Body of pancreas (tissue), 4 donors: ENCODE measurements at regions not wholly inside any gene's neighbourhood (a gene's known extent, or its start where the extent isn't known, plus 50 kb on each side); places are given as distances from the start of the nearest gene placed in this dataset.

ENCODE experiments used
- ATAC-seq: fragments of 150-250 bp; one replicate; pipeline ENCODE4 v1.9.1; 2016
- DNase-seq, 4 donors: peaks; one replicate each; pipeline ENCODE4 v3.0.0-alpha.2; 2019
- H3K27ac ChIP-seq, 4 donors: fragments of 200-600 bp; sonication (generic); 1 replicate in 3 of 4; 2 replicates in 1 of 4; pipeline versions ENCODE4 v1.5.1 to v1.6.1; 2016 to 2019; ENCODE audit warnings: mild to moderate bottlenecking in 1 of 4, mixed read lengths in 1 of 4, moderate library complexity in 1 of 4
- H3K27me3 ChIP-seq, 2 donors: fragments of 200-600 bp; sonication (generic); one replicate each; pipeline ENCODE4 v1.6.0; 2016; ENCODE audit warnings: mild to moderate bottlenecking in 1 of 2
- H3K36me3 ChIP-seq, 2 donors: fragments of 200-600 bp; sonication (generic); replicated peaks in 1 of 2; 2 replicates each; pipeline ENCODE4 v1.5.1; 2016; ENCODE audit warnings: low read depth in 2 of 2; ENCODE audit not compliant: insufficient read depth in 1 of 2
- H3K4me1 ChIP-seq: fragments of 200-600 bp; sonication (generic); one replicate; pipeline ENCODE4 v1.6.0; 2016
- H3K4me3 ChIP-seq, 2 donors: fragments of 200-600 bp; sonication (generic); 1 replicate in 1 of 2; 2 replicates in 1 of 2; pipeline ENCODE4 v1.5.1; 2016 to 2019
- H3K9me3 ChIP-seq, 3 donors: fragments of 200-600 bp; sonication (generic); 1 replicate in 2 of 3; 2 replicates in 1 of 3; pipeline ENCODE4 v1.5.1; 2016
- CTCF ChIP-seq, 7 experiments: fragments of 450-650 bp in 4 of 7; fragments of 200-600 bp in 3 of 7; sonication (generic) in 3 of 7; IDR thresholded peaks; one replicate each; pipeline ENCODE4 v1.5.1; 2016 to 2019; ENCODE audit warnings: antibody characterized with exemption in 7 of 7
- POLR2A ChIP-seq, 3 donors: fragments of 450-650 bp; IDR thresholded peaks; one replicate each; pipeline ENCODE4 v1.6.1; 2016; ENCODE audit warnings: antibody characterized with exemption in 3 of 3, mild to moderate bottlenecking in 2 of 3
- WGBS, 2 donors: methylation state at CpG; one replicate each; pipeline ENCODE4 v1.1.5; 2017; 5-methylcytosine and 5-hydroxymethylcytosine counted together
- intact Hi-C: fragments of 100-400 bp; cut with DNase I; formaldehyde crosslinking; loops from one replicate; pipeline ENCODE4 v1.15.1; 2023

DNA sequence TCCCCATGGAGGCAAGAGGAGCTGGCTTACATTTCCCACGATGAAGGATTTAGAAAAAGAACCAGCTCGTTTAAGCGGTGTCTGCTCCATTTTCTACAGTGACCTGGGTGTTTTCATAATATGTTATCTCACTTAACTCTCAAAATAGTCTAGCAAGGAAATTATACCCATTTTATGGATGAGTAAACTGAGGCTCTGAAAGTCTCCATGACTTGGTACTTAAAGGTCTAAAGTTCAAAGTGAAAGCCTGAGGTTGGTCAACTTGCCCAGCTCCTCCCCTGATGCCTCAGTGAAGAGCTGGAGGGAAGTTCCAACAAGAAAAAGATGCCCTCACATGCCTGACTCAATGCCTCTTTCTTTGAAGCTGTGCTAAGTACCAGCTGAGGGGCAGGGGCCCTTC is 232.0 kb downstream of the CBLN1 start:
- no peaks in the 10 kb centered on the region for H3K36me3 ChIP-seq
- H3K4me1 ChIP-seq: no peaks in the 10 kb centered on the region
- TF ChIP-seq CTCF (IDR thresholded peaks at IDR 0.05) (no peak), POLR2A (IDR thresholded peaks at IDR 0.05) (no peak)
- DNase-seq: no peak
- no peak for ATAC-seq
- WGBS, 2 donors: 70 to 83% methylated on average over 3 of the region's 3 CpGs
- H3K27ac ChIP-seq: no peak overlapping the region
- no peaks in the 10 kb centered on the region for H3K27me3 ChIP-seq
- no peak overlapping the region for H3K4me3 ChIP-seq
- intact Hi-C loops: no loop called here
- H3K9me3 ChIP-seq: no peaks in the 10 kb centered on the region

DNA sequence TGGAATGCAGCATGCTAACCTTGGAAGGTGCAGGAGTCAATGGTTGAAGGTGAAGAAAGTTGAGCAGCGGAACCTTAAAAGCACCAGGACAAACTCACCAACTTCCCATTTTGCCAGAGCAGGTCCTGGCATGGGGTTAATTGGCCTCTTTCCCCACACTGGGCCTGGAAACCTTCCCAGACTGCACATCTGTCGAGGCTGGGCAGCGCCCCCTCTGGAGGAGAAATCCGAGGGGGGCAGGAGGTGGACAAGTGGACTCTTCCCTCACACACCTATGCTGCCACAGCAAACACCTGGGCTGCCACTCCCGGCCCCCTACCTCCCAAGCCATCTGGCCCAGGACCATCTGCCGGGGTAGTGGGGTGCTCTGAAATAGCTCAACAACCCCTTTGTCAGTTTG is 232.4 kb downstream of the CBLN1 start:
- ATAC-seq (no peak), DNase-seq (no peak)
- no peaks in the 10 kb centered on the region for H3K27me3 ChIP-seq
- no peak overlapping the region for H3K27ac ChIP-seq
- H3K4me3 ChIP-seq: no peak overlapping the region
- 42 to 94% methylated on average over 1 to 6 of the region's 6 CpGs for WGBS, 2 donors
- TF ChIP-seq POLR2A (IDR thresholded peaks at IDR 0.05) (no peak), CTCF (IDR thresholded peaks at IDR 0.05) (no peak)
- intact Hi-C loops: no loop called here
- no peaks in the 10 kb centered on the region for H3K9me3 ChIP-seq
- no peaks in the 10 kb centered on the region for H3K36me3 ChIP-seq
- H3K4me1 ChIP-seq: no peaks in the 10 kb centered on the region

- ATAC-seq (no peak), DNase-seq (no peak)
- intact Hi-C loops: no loop called here
- no peak for TF ChIP-seq POLR2A (IDR thresholded peaks at IDR 0.05)
- TF ChIP-seq CTCF (IDR thresholded peaks at IDR 0.05): no peak
- Histone ChIP-seq H3K27ac (no peak overlapping the region), H3K27me3 (no peaks in the 10 kb centered on the region), H3K4me1 (no peaks in the 10 kb centered on the region), H3K9me3 (no peaks in the 10 kb centered on the region), H3K4me3 (no peak overlapping the region), H3K36me3 (no peaks in the 10 kb centered on the region)
- WGBS, 2 donors: 47 to 67% methylated on average over 4 of the region's 4 CpGs
These were observed 233.1 kb downstream of the CBLN1 start for GRCh38 chr16:49048557-49048956.

- H3K4me1 ChIP-seq: no peaks in the 10 kb centered on the region
- no peaks in the 10 kb centered on the region for H3K36me3 ChIP-seq
- 84 to 95% methylated on average over 2 of the region's 2 CpGs for WGBS, 2 donors
- intact Hi-C loops: no loop called here
- H3K27ac ChIP-seq: no peak overlapping the region
- H3K9me3 ChIP-seq: no peaks in the 10 kb centered on the region
- DNase-seq (no peak), ATAC-seq (no peak)
- no peak overlapping the region for H3K4me3 ChIP-seq
- H3K27me3 ChIP-seq: no peaks in the 10 kb centered on the region
- TF ChIP-seq CTCF (IDR thresholded peaks at IDR 0.05): no peak
- no peak for TF ChIP-seq POLR2A (IDR thresholded peaks at IDR 0.05)
These were observed 245.5 kb downstream of the CBLN1 start for GRCh38 chr16:49036126-49036525.

GRCh38 chr16:49027420-49027819 is 254.2 kb downstream of the CBLN1 start:
- DNase-seq: no peak
- no peak for ATAC-seq
- WGBS, 2 donors: 41 to 54% methylated on average over 3 of the region's 3 CpGs

More at GRCh38 chr16:49027420-49027819, 254.2 kb downstream of the CBLN1 start:
- H3K27me3 ChIP-seq: no peaks in the 10 kb centered on the region
- H3K27ac ChIP-seq: no peak overlapping the region
- H3K4me3 ChIP-seq: no peak overlapping the region
- TF ChIP-seq POLR2A (IDR thresholded peaks at IDR 0.05): no peak
- TF ChIP-seq CTCF (IDR thresholded peaks at IDR 0.05): no peak
- intact Hi-C loops: no loop called here
- no peaks in the 10 kb centered on the region for H3K4me1 ChIP-seq
- no peaks in the 10 kb centered on the region for H3K36me3 ChIP-seq
- H3K9me3 ChIP-seq: no peaks in the 10 kb centered on the region
